ENCODE measurements at regions not wholly inside any gene's neighbourhood (a gene's known extent, or its start where the extent isn't known, plus 50 kb on each side); places are given as distances from the start of the nearest gene placed in this dataset.

GRCh38 chr1:182217071-182217470, 155.6 kb upstream of the ZNF648 start:
- TF ChIP-seq CTCF (IDR thresholded peaks at IDR 0.05; ENCODE audit: insufficient read depth, low read length): no peak
- no peak for TF ChIP-seq POLR2AphosphoS5 (IDR thresholded peaks at IDR 0.05; ENCODE audit: low read depth)
